Anterior cingulate cortex (tissue), 58 donors: ENCODE measurements at regions not wholly inside any gene's neighbourhood (a gene's known extent, or its start where the extent isn't known, plus 50 kb on each side); places are given as distances from the start of the nearest gene placed in this dataset.

Experiments
- DNase-seq, 58 donors: peaks; one replicate each; lab custom pipeline; 2025; lab: John Stamatoyannopoulos, UW

- DNase-seq: peak in 1 of 58 donors; percentile 1
Measured at GRCh38 chr16:51707666-51708065, 556.6 kb upstream of the SALL1 start.

GRCh38 chr16:51705142-51705541, 554.1 kb upstream of the SALL1 start:
- no peak for DNase-seq

GRCh38 chr16:51701025-51701424, 550.0 kb upstream of the SALL1 start:
- DNase-seq: no peak

GRCh38 chr16:51699686-51700396, 548.8 kb upstream of the SALL1 start:
- no peak for DNase-seq

- no peak for DNase-seq
Measured at GRCh38 chr16:51698647-51699046, 547.6 kb upstream of the SALL1 start.

- no peak for DNase-seq
Measured at GRCh38 chr16:51697454-51697853, 546.4 kb upstream of the SALL1 start.

GRCh38 chr16:51696376-51696775, 545.3 kb upstream of the SALL1 start:
- DNase-seq: peak in 9 of 58 donors; percentile 1 to 33 (median 4)

GRCh38 chr16:51691109-51691508, 540.0 kb upstream of the SALL1 start:
- no peak for DNase-seq

GRCh38 chr16:51685498-51685897, 534.4 kb upstream of the SALL1 start:
- DNase-seq: no peak

GRCh38 chr16:51683882-51684281, 532.8 kb upstream of the SALL1 start:
- DNase-seq: no peak

- no peak for DNase-seq
Measured at GRCh38 chr16:51682905-51683304, 531.8 kb upstream of the SALL1 start.

GRCh38 chr16:51674615-51675014, 523.5 kb upstream of the SALL1 start:
- DNase-seq: no peak

- no peak for DNase-seq
Measured at GRCh38 chr16:51670527-51670926, 519.5 kb upstream of the SALL1 start.

- no peak for DNase-seq
Measured at GRCh38 chr16:51666821-51667220, 515.8 kb upstream of the SALL1 start.

- no peak for DNase-seq
Measured at GRCh38 chr16:51666074-51666473, 515.0 kb upstream of the SALL1 start.

- no peak for DNase-seq
Measured at GRCh38 chr16:51665436-51665998, 514.4 kb upstream of the SALL1 start.

- no peak for DNase-seq
Measured at GRCh38 chr16:51658531-51658930, 507.5 kb upstream of the SALL1 start.

GRCh38 chr16:51657848-51658247, 506.8 kb upstream of the SALL1 start:
- peak in 6 of 58 donors; percentile 7 to 25 (median 14) for DNase-seq

- DNase-seq: no peak
Measured at GRCh38 chr16:51655249-51655648, 504.2 kb upstream of the SALL1 start.

- peak in 48 of 58 donors; percentile 5 to 63 (median 27) for DNase-seq
Measured at GRCh38 chr16:51651061-51651466, 500.0 kb upstream of the SALL1 start.

GRCh38 chr16:51649631-51650030, 498.6 kb upstream of the SALL1 start:
- DNase-seq: no peak

- no peak for DNase-seq
Measured at GRCh38 chr16:51648526-51648925, 497.5 kb upstream of the SALL1 start.
